HepG2 (cell line): ENCODE measurements at regions not wholly inside any gene's neighbourhood (a gene's known extent, or its start where the extent isn't known, plus 50 kb on each side); places are given as distances from the start of the nearest gene placed in this dataset.

Experiments
- CCAR2 ChIP-seq: fragments of 200-400 bp; formaldehyde crosslinking; optimal IDR thresholded peaks from 2 replicates; pipeline ENCODE3; 2018; ENCODE audit warnings: low read depth, mild to moderate bottlenecking, low read length, moderate library complexity
- IKZF1 ChIP-seq: fragments of 450-650 bp; IDR thresholded peaks from 2 replicates; pipeline ENCODE4 v1.7.1; 2016
- MEIS2 ChIP-seq: sonication (generic); formaldehyde crosslinking; IDR thresholded peaks from 2 replicates; pipeline ENCODE4 v1.9.0; 2021; ENCODE audit warnings: mild to moderate bottlenecking, missing genetic modification reagents
- NFKBIZ ChIP-seq: IDR thresholded peaks from 2 replicates; pipeline ENCODE4 v1.6.1; 2018; ENCODE audit warnings: missing genetic modification reagents, missing compliant biosample characterization
- PAXIP1 ChIP-seq: sonication (generic); formaldehyde crosslinking; conservative IDR thresholded peaks from 2 replicates; pipeline ENCODE4 v1.4.0; 2020; ENCODE audit warnings: mild to moderate bottlenecking, missing genetic modification reagents, moderate library complexity
- PLSCR1 ChIP-seq: sonication (generic); formaldehyde crosslinking; IDR thresholded peaks from 2 replicates; pipeline ENCODE4 v1.5.0; 2020; ENCODE audit warnings: missing genetic modification reagents, mild to moderate bottlenecking, borderline replicate concordance
- SIN3B ChIP-seq: fragments of 150-350 bp; IDR thresholded peaks from 2 replicates; pipeline ENCODE4 v1.6.1; 2014; ENCODE audit warnings: low read length
- ZBTB46 ChIP-seq: sonication (generic); formaldehyde crosslinking; IDR thresholded peaks from 2 replicates; pipeline ENCODE4 v1.4.0; 2020; ENCODE audit warnings: mild to moderate bottlenecking, missing genetic modification reagents, borderline replicate concordance
- ZFP37 ChIP-seq: sonication (generic); formaldehyde crosslinking; IDR thresholded peaks from 2 replicates; pipeline ENCODE4 v1.4.0; 2020; ENCODE audit warnings: missing genetic modification reagents, borderline replicate concordance
- ZNF121 ChIP-seq: sonication (generic); formaldehyde crosslinking; IDR thresholded peaks from 2 replicates; pipeline ENCODE4 v1.5.0; 2020; ENCODE audit warnings: mild to moderate bottlenecking, missing genetic modification reagents
- ZNF354B ChIP-seq: sonication (generic); formaldehyde crosslinking; IDR thresholded peaks from 2 replicates; pipeline ENCODE4 v1.8.0; 2022; ENCODE audit warnings: mild to moderate bottlenecking, missing genetic modification reagents
- ZNF609 ChIP-seq: sonication (generic); formaldehyde crosslinking; IDR thresholded peaks from 2 replicates; pipeline ENCODE4 v1.4.0; 2020; ENCODE audit warnings: mild to moderate bottlenecking, missing genetic modification reagents, borderline replicate concordance
- ZNF703 ChIP-seq: sonication (generic); formaldehyde crosslinking; IDR thresholded peaks from 2 replicates; pipeline ENCODE4 v1.5.1; 2020; ENCODE audit warnings: missing genetic modification reagents, mild to moderate bottlenecking, moderate library complexity, borderline replicate concordance
- ZNF746 ChIP-seq: sonication (generic); formaldehyde crosslinking; IDR thresholded peaks from 2 replicates; pipeline ENCODE4 v1.8.0; 2022; ENCODE audit warnings: mild to moderate bottlenecking, missing genetic modification reagents
- ZNF781 ChIP-seq: sonication (generic); formaldehyde crosslinking; IDR thresholded peaks from 2 replicates; pipeline ENCODE4 v1.5.1; 2020; ENCODE audit warnings: borderline replicate concordance, mild to moderate bottlenecking, missing genetic modification reagents; ENCODE audit errors: not compliant biosample characterization
- ZNF878 ChIP-seq: sonication (generic); formaldehyde crosslinking; IDR thresholded peaks from 2 replicates; pipeline ENCODE4 v1.8.1; 2023; ENCODE audit warnings: mild to moderate bottlenecking, missing genetic modification reagents, moderate library complexity
- ZSCAN12 ChIP-seq: sonication (generic); formaldehyde crosslinking; IDR thresholded peaks from 2 replicates; pipeline ENCODE4 v1.9.0; 2021; ENCODE audit warnings: mild to moderate bottlenecking, missing genetic modification reagents
- ZSCAN5A ChIP-seq: sonication (generic); formaldehyde crosslinking; IDR thresholded peaks from 2 replicates; pipeline ENCODE4 v1.8.0; 2022; ENCODE audit warnings: mild to moderate bottlenecking, missing genetic modification reagents, borderline replicate concordance

- TF ChIP-seq ZNF781 (CRISPR knock-in tag) (no peak), PAXIP1 (CRISPR knock-in tag) (peak; percentile 94), CCAR2 (no peak), ZNF746 (CRISPR knock-in tag) (no peak), ZSCAN12 (CRISPR knock-in tag) (no peak), ZNF354B (CRISPR knock-in tag) (no peak), NFKBIZ (CRISPR knock-in tag) (no peak), ZNF121 (CRISPR knock-in tag) (no peak), ZFP37 (no peak), MEIS2 (CRISPR knock-in tag) (peak; percentile 71; the same call in 1 of the 2 replicates), SIN3B (no peak), ZNF609 (CRISPR knock-in tag) (peak; percentile 84; the same call in 1 of the 2 replicates), ZNF703 (CRISPR knock-in tag) (no peak), ZSCAN5A (no peak; the same call in 1 of the 2 replicates), ZNF878 (CRISPR knock-in tag) (no peak), ZBTB46 (CRISPR knock-in tag) (no peak), PLSCR1 (no peak), IKZF1 (no peak)
Measured at GRCh38 chr15:53034767-53035245, 244.7 kb upstream of the ONECUT1 start (continued).
